ENCODE measurements at regions not wholly inside any gene's neighbourhood (a gene's known extent, or its start where the extent isn't known, plus 50 kb on each side); places are given as distances from the start of the nearest gene placed in this dataset.
"Not testable (repeated sequence)": the region's sequence is repeated elsewhere in the genome, so short reads cannot be mapped to it uniquely, and the experiment has no call there.

DNA sequence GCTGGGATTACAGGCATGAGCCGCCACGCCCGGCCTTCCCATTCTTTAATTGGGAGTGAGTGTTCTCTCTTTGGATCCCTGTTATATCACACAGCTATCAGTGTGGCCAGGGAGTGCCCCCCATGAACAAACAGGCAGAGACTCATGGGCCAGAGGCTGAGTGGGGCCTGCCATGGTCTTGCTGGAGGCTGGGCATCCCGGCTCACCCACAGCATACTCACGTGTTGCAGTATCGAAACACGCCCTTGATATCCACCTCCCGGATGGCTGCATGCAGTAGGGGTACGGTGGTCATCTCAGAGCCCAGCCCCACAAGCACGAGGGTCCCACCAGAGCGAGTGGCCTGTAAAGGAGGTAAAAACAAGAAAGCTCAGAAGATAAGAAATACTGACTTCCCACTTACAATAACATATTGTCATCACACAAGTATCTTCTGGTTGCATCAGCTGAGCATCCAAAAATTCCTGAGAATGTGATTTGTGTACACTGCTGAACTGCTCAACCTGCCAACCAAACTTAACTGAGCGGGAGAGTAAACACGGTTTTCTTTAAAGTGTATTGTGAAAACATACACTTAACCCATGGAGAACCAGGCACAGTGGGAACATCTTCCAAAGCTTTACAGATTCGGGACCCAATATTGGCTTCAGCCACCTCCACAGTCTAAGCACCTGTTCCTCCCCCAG, 92.0 kb downstream of the TRIM69 start:
- ATAC-seq; H3K36me3 ChIP-seq (ENCODE audit: control insufficient read depth, insufficient read depth, low read length); POLR2A ChIA-PET; intact Hi-C loops (cut with micrococcal nuclease); H3K9me1 ChIP-seq (ENCODE audit: control insufficient read depth, insufficient read depth, low read length); H3K4me3 ChIP-seq; H3K27ac ChIP-seq (ENCODE audit: extremely low read depth, low read depth, low read length); H3K9me3 ChIP-seq (replicated peaks; ENCODE audit: control insufficient read depth, insufficient read depth, low read depth, low read length); in situ Hi-C loops (cut with MboI); H2AFZ ChIP-seq (ENCODE audit: low read depth, low read length); BruUV-seq (replicated peaks); H4K20me1 ChIP-seq (replicated peaks; ENCODE audit: control insufficient read depth, insufficient read depth, low read length); H3K9ac ChIP-seq (ENCODE audit: insufficient read depth in 1 of 2, low read depth in 2 of 2, low read length in 2 of 2); H3K79me2 ChIP-seq (ENCODE audit: control insufficient read depth, insufficient read depth, low read length); DNase-seq (ENCODE audit: extremely low read depth in 1 of 4, low spot score in 3 of 4); H3K4me2 ChIP-seq (ENCODE audit: insufficient read depth, low read length); H3K27me3 ChIP-seq (ENCODE audit: control insufficient read depth in 2 of 2, insufficient read depth in 2 of 2, low read length in 2 of 2): not testable (repeated sequence)
- CTCF ChIA-PET (ENCODE audit: low intra/inter-chr PET ratio), result interaction anchor here (0.6 kb wide), 1 partner anchor 14 kb away, joined by 4 read pairs; no protein-coding TSS in a partner anchor
- peak; percentile 40 for FAIRE-seq
- WGBS (ENCODE audit: insufficient coverage, low coverage, missing lambda C conversion rate), result 81% methylated on average over 11 of the region's 14 CpGs
- peaks cover 7 to 20% of the 10 kb centered on the region in 2 experiments; a peak in 4 of 5 replicates for H3K4me1 ChIP-seq (replicated peaks in 1 of 2; ENCODE audit: control insufficient read depth in 2 of 2, insufficient read depth in 2 of 2, low read length in 2 of 2)

DNA sequence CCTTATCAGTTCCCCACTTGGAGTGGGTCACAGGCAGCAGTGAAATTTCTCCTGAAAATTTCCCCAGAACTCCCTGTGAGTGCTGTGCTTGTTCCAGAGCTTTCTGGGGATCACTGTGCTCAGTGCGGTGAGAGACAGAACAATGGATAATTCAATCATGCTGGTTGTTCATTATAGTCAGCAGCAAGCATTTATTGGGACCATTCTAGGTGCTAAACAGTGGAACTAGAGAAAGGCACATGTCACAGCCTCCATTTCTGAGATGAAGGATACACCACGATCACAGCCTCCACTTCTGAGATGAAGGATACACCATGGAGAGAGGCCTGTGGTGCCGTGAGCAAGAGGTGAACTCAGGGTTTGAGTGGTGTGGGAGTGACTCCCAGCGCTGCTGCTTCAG, 92.8 kb downstream of the TRIM69 start:
- H3K4me3 ChIP-seq; H3K27ac ChIP-seq (ENCODE audit: extremely low read depth, low read depth, low read length); H3K9ac ChIP-seq (ENCODE audit: insufficient read depth in 1 of 2, low read depth in 2 of 2, low read length in 2 of 2); BruUV-seq (replicated peaks); H3K9me3 ChIP-seq (replicated peaks; ENCODE audit: control insufficient read depth, insufficient read depth, low read depth, low read length); DNase-seq (ENCODE audit: extremely low read depth in 1 of 4, low spot score in 3 of 4); H3K9me1 ChIP-seq (ENCODE audit: control insufficient read depth, insufficient read depth, low read length); H4K20me1 ChIP-seq (replicated peaks; ENCODE audit: control insufficient read depth, insufficient read depth, low read length); H3K27me3 ChIP-seq (ENCODE audit: control insufficient read depth in 2 of 2, insufficient read depth in 2 of 2, low read length in 2 of 2); H3K36me3 ChIP-seq (ENCODE audit: control insufficient read depth, insufficient read depth, low read length); in situ Hi-C loops (cut with MboI); intact Hi-C loops (cut with micrococcal nuclease); H3K79me2 ChIP-seq (ENCODE audit: control insufficient read depth, insufficient read depth, low read length); POLR2A ChIA-PET: not testable (repeated sequence)
- peak; percentile 15 for FAIRE-seq
- ATAC-seq, result peak; percentile 25
- peak overlapping the region; percentile 25; the same call in 1 of the 2 replicates for H3K4me2 ChIP-seq (ENCODE audit: insufficient read depth, low read length)
- peak overlapping the region; percentile 86 for H2AFZ ChIP-seq (ENCODE audit: low read depth, low read length)
- TF ChIP-seq, protein P1, sequence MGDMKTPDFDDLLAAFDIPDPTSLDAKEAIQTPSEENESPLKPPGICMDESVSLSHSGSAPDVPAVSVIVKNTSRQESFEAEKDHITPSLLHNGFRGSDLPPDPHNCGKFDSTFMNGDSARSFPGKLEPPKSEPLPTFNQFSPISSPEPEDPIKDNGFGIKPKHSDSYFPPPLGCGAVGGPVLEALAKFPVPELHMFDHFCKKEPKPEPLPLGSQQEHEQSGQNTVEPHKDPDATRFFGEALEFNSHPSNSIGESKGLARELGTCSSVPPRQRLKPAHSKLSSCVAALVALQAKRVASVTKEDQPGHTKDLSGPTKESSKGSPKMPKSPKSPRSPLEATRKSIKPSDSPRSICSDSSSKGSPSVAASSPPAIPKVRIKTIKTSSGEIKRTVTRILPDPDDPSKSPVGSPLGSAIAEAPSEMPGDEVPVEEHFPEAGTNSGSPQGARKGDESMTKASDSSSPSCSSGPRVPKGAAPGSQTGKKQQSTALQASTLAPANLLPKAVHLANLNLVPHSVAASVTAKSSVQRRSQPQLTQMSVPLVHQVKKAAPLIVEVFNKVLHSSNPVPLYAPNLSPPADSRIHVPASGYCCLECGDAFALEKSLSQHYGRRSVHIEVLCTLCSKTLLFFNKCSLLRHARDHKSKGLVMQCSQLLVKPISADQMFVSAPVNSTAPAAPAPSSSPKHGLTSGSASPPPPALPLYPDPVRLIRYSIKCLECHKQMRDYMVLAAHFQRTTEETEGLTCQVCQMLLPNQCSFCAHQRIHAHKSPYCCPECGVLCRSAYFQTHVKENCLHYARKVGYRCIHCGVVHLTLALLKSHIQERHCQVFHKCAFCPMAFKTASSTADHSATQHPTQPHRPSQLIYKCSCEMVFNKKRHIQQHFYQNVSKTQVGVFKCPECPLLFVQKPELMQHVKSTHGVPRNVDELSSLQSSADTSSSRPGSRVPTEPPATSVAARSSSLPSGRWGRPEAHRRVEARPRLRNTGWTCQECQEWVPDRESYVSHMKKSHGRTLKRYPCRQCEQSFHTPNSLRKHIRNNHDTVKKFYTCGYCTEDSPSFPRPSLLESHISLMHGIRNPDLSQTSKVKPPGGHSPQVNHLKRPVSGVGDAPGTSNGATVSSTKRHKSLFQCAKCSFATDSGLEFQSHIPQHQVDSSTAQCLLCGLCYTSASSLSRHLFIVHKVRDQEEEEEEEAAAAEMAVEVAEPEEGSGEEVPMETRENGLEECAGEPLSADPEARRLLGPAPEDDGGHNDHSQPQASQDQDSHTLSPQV (IDR thresholded peaks at IDR 0.05), result 0 out of 2 replicates have a peak, but pooled peaks have one; percentile 51
- TF ChIP-seq CXXC5 (CRISPR knock-in tag; IDR thresholded peaks at IDR 0.05) (peak; percentile 24; the same call in 1 of the 2 replicates), SMAD4 (CRISPR knock-in tag; conservative IDR thresholded peaks at IDR 0.05) (0 out of 2 replicates have a peak, but pooled peaks have one; percentile 42), L3MBTL2 (IDR thresholded peaks at IDR 0.05) (peak; percentile 42; the same call in 1 of the 2 replicates), DMBX1 (CRISPR knock-in tag; IDR thresholded peaks at IDR 0.05; ENCODE audit: borderline replicate concordance) (peak; percentile 48; the same call in 1 of the 2 replicates), HDAC8 (tag; IDR thresholded peaks at IDR 0.05) (0 out of 2 replicates have a peak, but pooled peaks have one; percentile 45)
- H3K4me1 ChIP-seq (replicated peaks in 1 of 2; ENCODE audit: control insufficient read depth in 2 of 2, insufficient read depth in 2 of 2, low read length in 2 of 2), result peaks cover 7 to 20% of the 10 kb centered on the region in 2 experiments; a peak in 4 of 5 replicates
- 25% methylated on average over 4 of the region's 4 CpGs for WGBS (ENCODE audit: insufficient coverage, low coverage, missing lambda C conversion rate)
- CTCF ChIA-PET (ENCODE audit: low intra/inter-chr PET ratio), result interaction anchor here (0.6 kb wide), 1 partner anchor 15 kb away, joined by 4 read pairs; no protein-coding TSS in a partner anchor

All from K562 (cell line).